AG09319 (cell line): ENCODE measurements at regions not wholly inside any gene's neighbourhood (a gene's known extent, or its start where the extent isn't known, plus 50 kb on each side); places are given as distances from the start of the nearest gene placed in this dataset.
A peak's percentile ranks its signal among the peaks of the same experiment; 100 is the strongest.
"Not testable (repeated sequence)": the region's sequence is repeated elsewhere in the genome, so short reads cannot be mapped to it uniquely, and the experiment has no call there.

Experiments used
- DNase-seq: peaks from one replicate; pipeline ENCODE4 v3.0.0-alpha.2; 2010; ENCODE audit warnings: low read depth; ENCODE audit errors: extremely low read depth
- CTCF ChIP-seq: IDR thresholded peaks from 2 replicates; pipeline ENCODE4 v1.5.1; 2011; ENCODE audit warnings: low read depth, mild to moderate bottlenecking, inconsistent platforms, low read length, moderate library complexity

GRCh38 chrX:112945826-112946225 lies 105.2 kb upstream of the AMOT start:
- no peak for TF ChIP-seq CTCF
- DNase-seq = no peak

- DNase-seq = no peak
- peak; percentile 7; the same call in 1 of the 2 replicates for TF ChIP-seq CTCF
Observed at GRCh38 chrX:112941209-112941837, 100.7 kb upstream of the AMOT start.

- DNase-seq = no peak
- no peak for TF ChIP-seq CTCF
Observed at GRCh38 chrX:112935029-112935428, 94.4 kb upstream of the AMOT start.

- no peak for TF ChIP-seq CTCF
- no peak for DNase-seq
Observed at GRCh38 chrX:112931900-112932299, 91.3 kb upstream of the AMOT start.

- no peak for TF ChIP-seq CTCF
- DNase-seq = no peak
Observed at GRCh38 chrX:112931478-112931877, 90.8 kb upstream of the AMOT start.

- not testable (repeated sequence) for DNase-seq
Observed at GRCh38 chrX:112923381-112923780, 82.8 kb upstream of the AMOT start.

GRCh38 chrX:112913807-112914206 lies 73.2 kb upstream of the AMOT start:
- TF ChIP-seq CTCF = no peak
- no peak for DNase-seq

- DNase-seq = no peak
Observed at GRCh38 chrX:112910418-112910817, 69.8 kb upstream of the AMOT start.

More at GRCh38 chrX:112910418-112910817, 69.8 kb upstream of the AMOT start:
- TF ChIP-seq CTCF = peak; percentile 19
